Stomach (tissue), 4 donors: ENCODE measurements at regions not wholly inside any gene's neighbourhood (a gene's known extent, or its start where the extent isn't known, plus 50 kb on each side); places are given as distances from the start of the nearest gene placed in this dataset.

Experiments
- EP300 ChIP-seq: sonication (generic); formaldehyde crosslinking; IDR thresholded peaks from one replicate; pipeline ENCODE4 v1.6.1; 2017; ENCODE audit warnings: antibody characterized with exemption
- POLR2A ChIP-seq, 4 donors: fragments of 450-650 bp; IDR thresholded peaks; one replicate each; pipeline ENCODE4 v1.6.1; 2016; ENCODE audit warnings: antibody characterized with exemption in 4 of 4, control low read depth in 2 of 4, mild to moderate bottlenecking in 1 of 4, moderate library complexity in 1 of 4
- POLR2AphosphoS5 ChIP-seq, 3 donors: sonication (generic); formaldehyde crosslinking; IDR thresholded peaks; one replicate each; pipeline ENCODE4 v1.6.1; 2016; ENCODE audit warnings: antibody characterized with exemption in 3 of 3
- TF ChIP-seq, protein P1 (sequence below), 7 experiments: fragments of 450-650 bp in 4 of 7; fragments of 200-600 bp in 3 of 7; sonication (generic) in 3 of 7; IDR thresholded peaks; one replicate each; pipeline ENCODE4 v1.5.1; 2016 to 2019; ENCODE audit warnings: antibody characterized with exemption in 7 of 7, control low read depth in 2 of 7, mild to moderate bottlenecking in 1 of 7

DNA sequence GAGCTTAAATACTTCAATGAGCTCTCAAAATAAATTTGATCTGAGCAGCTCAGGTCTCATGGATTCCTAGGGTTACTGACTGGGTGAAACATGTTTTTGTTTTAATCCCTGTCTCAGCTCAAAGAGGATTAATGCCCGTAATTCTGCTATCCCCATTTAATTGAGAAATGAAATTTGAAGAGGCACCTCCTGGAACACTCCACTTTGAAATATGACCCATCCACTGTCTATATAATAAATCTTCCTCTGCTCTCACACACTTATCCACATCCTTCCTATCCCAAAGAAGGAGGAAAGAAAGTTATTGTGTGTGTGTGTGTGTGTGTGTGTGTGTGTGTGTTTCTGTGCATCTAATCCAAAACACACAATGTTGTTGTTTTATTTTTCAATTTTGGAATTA, 2082.4 kb upstream of the PIK3C3 start:
- TF ChIP-seq, protein P1, sequence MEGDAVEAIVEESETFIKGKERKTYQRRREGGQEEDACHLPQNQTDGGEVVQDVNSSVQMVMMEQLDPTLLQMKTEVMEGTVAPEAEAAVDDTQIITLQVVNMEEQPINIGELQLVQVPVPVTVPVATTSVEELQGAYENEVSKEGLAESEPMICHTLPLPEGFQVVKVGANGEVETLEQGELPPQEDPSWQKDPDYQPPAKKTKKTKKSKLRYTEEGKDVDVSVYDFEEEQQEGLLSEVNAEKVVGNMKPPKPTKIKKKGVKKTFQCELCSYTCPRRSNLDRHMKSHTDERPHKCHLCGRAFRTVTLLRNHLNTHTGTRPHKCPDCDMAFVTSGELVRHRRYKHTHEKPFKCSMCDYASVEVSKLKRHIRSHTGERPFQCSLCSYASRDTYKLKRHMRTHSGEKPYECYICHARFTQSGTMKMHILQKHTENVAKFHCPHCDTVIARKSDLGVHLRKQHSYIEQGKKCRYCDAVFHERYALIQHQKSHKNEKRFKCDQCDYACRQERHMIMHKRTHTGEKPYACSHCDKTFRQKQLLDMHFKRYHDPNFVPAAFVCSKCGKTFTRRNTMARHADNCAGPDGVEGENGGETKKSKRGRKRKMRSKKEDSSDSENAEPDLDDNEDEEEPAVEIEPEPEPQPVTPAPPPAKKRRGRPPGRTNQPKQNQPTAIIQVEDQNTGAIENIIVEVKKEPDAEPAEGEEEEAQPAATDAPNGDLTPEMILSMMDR (IDR thresholded peaks at IDR 0.05): no peak
- TF ChIP-seq POLR2AphosphoS5 (IDR thresholded peaks at IDR 0.05): no peak
- TF ChIP-seq EP300: no peak
- TF ChIP-seq POLR2A (IDR thresholded peaks at IDR 0.05): no peak
